GM18861 (cell line): ENCODE measurements at regions not wholly inside any gene's neighbourhood (a gene's known extent, or its start where the extent isn't known, plus 50 kb on each side); places are given as distances from the start of the nearest gene placed in this dataset.
A peak's percentile ranks its signal among the peaks of the same experiment; 100 is the strongest.

Experiments
- ATAC-seq: cut with Tn5 transposase; IDR thresholded peaks from one replicate; pipeline ENCODE4 v1.9.1; 2021; ENCODE audit not compliant: unreplicated experiment

- ATAC-seq: no peak
Observed at GRCh38 chr13:39965309-39965708, 309.8 kb downstream of the COG6 start.

GRCh38 chr13:39967199-39967959 lies 311.9 kb downstream of the COG6 start:
- no peak for ATAC-seq

GRCh38 chr13:39968646-39969475 lies 313.4 kb downstream of the COG6 start:
- ATAC-seq: no peak

GRCh38 chr13:39970177-39970846 lies 314.9 kb downstream of the COG6 start:
- no peak for ATAC-seq

GRCh38 chr13:39971526-39971925 lies 316.1 kb downstream of the COG6 start:
- no peak for ATAC-seq

- no peak for ATAC-seq
Observed at GRCh38 chr13:39976481-39976880, 321.0 kb downstream of the COG6 start.

GRCh38 chr13:39981056-39981455 lies 325.6 kb downstream of the COG6 start:
- ATAC-seq: no peak

GRCh38 chr13:39982745-39983144 lies 327.3 kb downstream of the COG6 start:
- ATAC-seq: no peak

- no peak for ATAC-seq
Observed at GRCh38 chr13:39985071-39985470, 329.6 kb downstream of the COG6 start.

- ATAC-seq: no peak
Observed at GRCh38 chr13:39988351-39988750, 332.9 kb downstream of the COG6 start.

- ATAC-seq: no peak
Observed at GRCh38 chr13:39998166-39998565, 342.7 kb downstream of the COG6 start.

- ATAC-seq: no peak
Observed at GRCh38 chr13:40002016-40002415, 346.6 kb downstream of the COG6 start.

GRCh38 chr13:40013554-40013953 lies 358.1 kb downstream of the COG6 start:
- no peak for ATAC-seq

- no peak for ATAC-seq
Observed at GRCh38 chr13:40016953-40017660, 361.6 kb downstream of the COG6 start.

- ATAC-seq: no peak
Observed at GRCh38 chr13:40017662-40018262, 362.3 kb downstream of the COG6 start.

- ATAC-seq: no peak
Observed at GRCh38 chr13:40023595-40024203, 368.2 kb downstream of the COG6 start.

GRCh38 chr13:40024204-40024966 lies 368.9 kb downstream of the COG6 start:
- ATAC-seq: no peak

- ATAC-seq: no peak
Observed at GRCh38 chr13:40024967-40025714, 369.7 kb downstream of the COG6 start.

- ATAC-seq: peak; percentile 91
Observed at GRCh38 chr13:40026174-40026585, 370.7 kb downstream of the COG6 start.
